Fibroblast of upper back skin (primary cell): ENCODE measurements at regions not wholly inside any gene's neighbourhood (a gene's known extent, or its start where the extent isn't known, plus 50 kb on each side); places are given as distances from the start of the nearest gene placed in this dataset.
A peak's percentile ranks its signal among the peaks of the same experiment; 100 is the strongest.

Source experiments
- DNase-seq: peaks from one replicate; pipeline ENCODE4 v3.0.0-alpha.2; 2013

GRCh38 chr2:236718207-236718992, 148.8 kb downstream of the ACKR3 start:
- peak; percentile 67 for DNase-seq

DNA sequence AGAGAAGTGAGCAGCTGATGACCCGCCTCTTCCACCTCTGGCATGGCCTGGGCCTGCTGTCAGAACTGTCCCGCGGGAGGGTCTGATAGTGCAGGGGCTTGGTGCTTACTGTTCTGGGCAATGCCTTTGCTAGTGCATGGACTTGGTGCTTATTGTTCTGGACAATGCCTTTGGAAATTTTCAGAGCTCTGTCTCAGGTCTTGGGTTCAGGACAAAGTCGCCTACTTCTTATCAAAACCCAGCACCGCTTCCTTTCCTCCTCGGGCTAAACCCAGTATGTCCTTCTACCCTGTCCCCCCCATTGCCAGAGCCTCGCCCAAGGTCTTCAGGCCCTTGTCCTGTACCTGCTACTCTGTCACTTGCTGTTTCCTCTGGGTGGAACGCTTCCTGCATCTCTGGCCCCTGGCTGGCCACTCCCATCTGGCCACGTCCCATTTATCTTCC, 149.6 kb downstream of the ACKR3 start:
- DNase-seq = no peak

DNA sequence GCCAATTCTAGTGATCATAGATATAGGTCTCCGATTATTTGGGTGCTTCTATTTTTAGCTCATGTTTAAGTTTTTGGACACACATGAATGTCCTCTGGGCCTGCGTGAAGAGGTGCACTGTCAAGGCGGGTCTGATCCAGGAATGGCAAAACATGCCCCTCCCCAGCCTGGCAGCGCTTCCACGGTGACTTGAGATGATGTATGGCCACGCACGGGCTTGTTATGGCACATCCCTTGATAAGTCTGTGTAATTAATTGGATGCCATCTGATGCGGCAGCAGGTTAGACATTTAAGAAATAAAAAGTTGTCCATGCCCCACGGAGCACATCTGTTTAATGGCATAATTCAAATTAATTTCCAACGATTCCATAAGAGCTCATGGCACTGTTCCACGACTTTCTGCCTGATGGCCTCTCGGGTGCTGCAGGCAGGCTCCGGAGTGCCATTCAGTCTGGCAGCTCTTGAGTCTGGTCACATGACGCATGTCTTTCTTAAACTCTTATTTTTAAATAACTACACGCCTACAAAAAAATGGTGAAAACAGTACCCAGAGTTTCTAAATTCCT, 151.4 kb downstream of the ACKR3 start:
- DNase-seq = no peak

GRCh38 chr2:236724200-236724599, 154.6 kb downstream of the ACKR3 start:
- no peak for DNase-seq

DNA sequence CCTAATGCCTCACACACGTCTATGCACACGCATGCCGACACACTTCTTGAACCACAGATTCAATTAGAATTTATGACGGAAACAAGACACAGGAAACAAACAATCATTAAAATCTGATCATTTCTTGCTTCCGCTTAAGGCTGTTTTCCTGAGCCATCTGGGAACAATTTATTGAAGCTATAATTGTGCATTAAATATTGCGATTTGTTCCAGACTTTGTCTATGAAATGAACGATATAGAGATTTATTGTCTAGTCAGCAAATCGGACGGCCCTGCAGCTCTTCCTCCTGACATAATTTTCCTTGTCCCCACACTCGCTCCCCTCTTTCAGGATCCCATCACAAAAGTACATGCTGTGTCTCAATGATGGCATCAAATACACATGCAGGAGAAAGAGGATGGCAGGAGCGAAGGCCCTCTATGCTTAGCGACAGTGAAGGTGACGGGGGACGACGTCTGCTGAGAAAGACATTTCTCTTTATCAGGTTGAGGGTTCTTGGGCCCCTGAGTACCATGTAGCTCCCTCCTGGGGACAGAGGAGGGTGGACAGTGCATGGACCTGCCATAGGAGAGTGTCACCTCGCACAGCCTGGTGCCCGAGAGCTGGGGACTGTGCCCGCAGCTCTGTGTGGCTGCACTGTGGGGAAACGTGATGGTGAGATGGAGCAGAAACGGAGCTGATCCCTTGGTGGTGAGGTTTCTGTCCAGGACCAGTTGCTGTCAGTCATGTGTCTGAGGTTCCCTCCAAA, 157.3 kb downstream of the ACKR3 start:
- no peak for DNase-seq

DNA sequence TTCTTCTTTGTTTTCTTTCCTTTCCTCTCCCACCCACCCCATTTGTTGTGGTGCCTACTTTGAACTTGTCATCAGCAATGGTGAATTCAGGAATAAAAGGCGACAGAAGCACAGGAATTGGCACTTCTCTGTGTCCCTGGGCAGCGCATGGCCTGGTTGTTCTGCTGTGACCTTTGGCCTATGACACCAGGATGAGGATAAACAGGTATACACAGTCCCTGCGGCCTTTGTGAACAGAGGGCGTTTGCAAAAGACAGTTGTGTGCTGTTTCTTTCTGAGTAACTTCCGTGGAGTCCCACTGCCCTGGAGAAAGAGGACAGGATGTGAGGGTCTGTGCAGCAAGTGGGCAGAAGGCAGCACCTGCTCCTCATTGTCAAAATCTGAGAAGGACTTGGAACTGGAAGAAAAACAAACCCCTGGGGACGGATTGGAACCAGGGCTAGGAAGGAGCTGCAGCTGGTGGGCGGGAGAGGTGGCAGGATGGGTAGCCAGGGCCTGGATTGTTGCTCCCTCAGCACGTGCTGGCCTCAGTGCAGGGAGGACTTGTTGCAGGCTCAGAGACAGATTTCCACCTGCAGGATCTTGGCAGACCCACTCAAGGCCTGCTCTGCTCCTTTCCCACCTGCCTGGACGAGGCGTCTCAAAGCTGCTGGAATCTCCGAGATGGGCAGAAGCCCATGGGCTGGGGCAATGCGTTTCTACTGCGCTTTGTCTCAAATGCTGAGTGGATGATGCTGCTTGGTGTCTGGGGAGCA, 159.5 kb downstream of the ACKR3 start:
- no peak for DNase-seq

GRCh38 chr2:236730393-236730792, 160.8 kb downstream of the ACKR3 start:
- no peak for DNase-seq

DNA sequence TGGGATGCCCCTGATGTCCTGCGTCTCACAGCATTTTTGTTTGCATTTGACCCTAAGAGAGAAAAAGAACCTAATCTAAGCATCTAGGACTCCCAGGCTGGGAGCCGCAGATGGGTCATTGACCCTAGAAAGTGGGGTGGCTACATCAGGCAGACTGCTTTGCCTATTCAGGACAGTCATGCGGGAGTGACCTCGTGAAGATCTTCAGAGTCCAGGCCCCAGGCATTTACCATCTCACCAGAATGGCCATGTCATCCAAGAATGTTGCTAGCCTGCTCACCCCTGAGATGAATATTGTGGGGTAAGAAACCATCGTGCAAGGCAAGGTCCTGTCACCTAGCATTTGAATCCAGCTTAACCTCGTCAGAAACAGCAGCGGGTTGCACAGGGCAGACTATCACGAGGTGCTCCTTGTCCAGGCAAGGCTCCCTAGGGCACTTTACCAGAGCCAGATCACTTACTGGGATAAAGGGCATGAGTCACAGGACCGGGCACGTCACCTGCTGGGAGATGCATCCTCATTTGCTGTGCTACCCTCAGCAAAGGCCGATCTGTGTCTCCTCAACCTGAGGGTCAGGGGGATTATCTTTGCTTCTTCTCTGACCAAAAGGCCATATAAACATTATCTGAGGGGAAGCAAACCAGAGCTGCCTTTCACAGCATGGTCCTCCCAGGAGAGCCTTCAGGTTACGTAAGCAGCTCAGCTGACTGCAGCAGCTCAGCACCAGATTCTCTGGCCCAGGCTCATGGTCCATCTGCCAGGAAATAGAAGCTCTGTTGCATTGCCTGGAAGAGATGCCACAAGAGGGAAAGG, 162.3 kb downstream of the ACKR3 start:
- peak; percentile 65 for DNase-seq

DNA sequence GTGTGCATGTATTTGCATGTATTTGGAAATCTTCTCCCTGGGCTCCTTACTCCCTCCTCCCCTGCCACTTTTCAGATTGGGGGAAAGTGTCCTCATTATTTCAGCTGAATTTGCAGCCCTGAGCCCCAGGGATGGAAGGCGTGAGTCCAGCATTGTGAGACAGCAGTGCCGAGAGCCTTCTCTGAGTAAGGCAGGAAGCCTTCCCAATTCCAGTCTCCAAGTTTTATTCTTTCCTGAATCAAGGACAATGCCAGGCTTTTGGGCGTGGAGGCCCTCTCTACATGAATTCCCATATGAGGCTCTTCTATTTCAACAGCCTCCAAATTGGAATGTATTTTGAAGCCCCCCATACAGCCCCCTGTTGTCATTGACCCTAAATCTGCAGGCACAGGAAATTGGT, 163.5 kb downstream of the ACKR3 start:
- DNase-seq = no peak

- no peak for DNase-seq
Measured at GRCh38 chr2:236735825-236736238, 166.2 kb downstream of the ACKR3 start.

- no peak for DNase-seq
Measured at GRCh38 chr2:236738030-236738429, 168.4 kb downstream of the ACKR3 start.

DNA sequence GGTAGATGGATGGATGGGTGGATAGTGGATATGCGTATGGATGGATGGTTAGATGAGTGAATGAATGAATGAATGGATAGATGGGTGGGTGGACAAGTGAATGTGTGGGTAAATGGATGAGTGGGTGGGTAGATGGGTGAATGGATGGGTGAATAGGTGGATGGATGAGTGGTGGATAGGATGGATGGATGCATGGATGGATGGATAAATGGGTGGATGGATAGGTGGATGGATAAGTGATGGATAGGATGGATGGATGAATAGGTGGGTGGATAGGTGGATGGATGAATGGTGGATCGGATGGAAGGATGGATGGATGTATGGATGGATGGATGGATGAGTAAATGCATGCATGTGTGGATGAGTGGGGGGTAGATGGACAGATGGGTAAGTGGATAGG, 169.3 kb downstream of the ACKR3 start:
- no peak for DNase-seq

- no peak for DNase-seq
Measured at GRCh38 chr2:236739663-236740062, 170.0 kb downstream of the ACKR3 start.

- DNase-seq = no peak
Measured at GRCh38 chr2:236740506-236740905, 170.9 kb downstream of the ACKR3 start.

GRCh38 chr2:236743039-236743920, 173.7 kb downstream of the ACKR3 start:
- peak; percentile 97 for DNase-seq

DNA sequence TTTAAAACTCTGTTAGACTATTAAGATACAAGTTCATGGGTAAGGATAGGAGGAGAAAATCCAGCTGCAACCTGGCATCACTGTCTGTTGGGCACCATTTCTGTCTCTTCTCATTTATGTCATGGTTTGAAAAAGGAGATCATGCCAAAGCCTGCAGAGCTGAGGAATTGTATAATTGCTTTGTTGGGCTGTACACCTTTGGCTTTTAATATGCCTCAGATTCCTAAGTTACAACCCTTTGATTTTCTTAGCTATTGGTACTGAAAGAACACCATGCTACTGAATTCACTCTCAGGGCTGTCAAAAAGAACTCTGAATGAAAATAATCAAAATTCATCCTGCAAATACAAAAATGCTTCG, 174.3 kb downstream of the ACKR3 start:
- no peak for DNase-seq

DNA sequence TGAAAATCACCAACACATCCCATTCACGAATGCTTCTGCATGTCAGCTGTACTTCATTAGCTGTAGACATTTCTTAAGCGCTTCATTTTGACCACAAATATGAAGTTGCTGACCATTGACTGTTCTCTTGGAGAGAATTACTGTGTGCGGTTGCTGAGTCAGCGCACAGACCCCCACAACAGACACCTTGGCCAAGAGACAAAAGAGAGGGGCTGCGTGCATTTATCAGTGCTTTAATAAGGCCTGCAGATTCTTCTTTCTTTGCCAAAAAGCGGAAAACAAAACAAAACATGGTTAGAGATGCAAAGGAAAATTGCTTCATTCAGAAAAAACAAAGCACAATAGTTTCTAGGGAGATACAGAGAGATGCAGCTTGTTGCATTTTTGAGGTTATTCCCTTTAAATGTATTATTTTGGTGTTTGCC, 174.7 kb downstream of the ACKR3 start:
- peak; percentile 100 for DNase-seq

- DNase-seq = peak; percentile 95
Measured at GRCh38 chr2:236744716-236745115, 175.1 kb downstream of the ACKR3 start.

GRCh38 chr2:236745420-236746210, 176.0 kb downstream of the ACKR3 start:
- DNase-seq = peak; percentile 88

GRCh38 chr2:236746833-236747232, 177.2 kb downstream of the ACKR3 start:
- no peak for DNase-seq
